HCT116 (cell line): ENCODE measurements at regions not wholly inside any gene's neighbourhood (a gene's known extent, or its start where the extent isn't known, plus 50 kb on each side); places are given as distances from the start of the nearest gene placed in this dataset.

Experiments used
- CTCF ChIP-seq, 3 experiments: fragments of 200-600 bp in 1 of 3; sonication (generic) in 1 of 3; IDR thresholded peaks in 2 of 3; conservative IDR thresholded peaks in 1 of 3; 2 replicates each; pipeline ENCODE4 v1.5.1; 2012 to 2017; ENCODE audit warnings: low read depth in 2 of 3, low read length in 2 of 3, antibody characterized with exemption in 1 of 3, borderline replicate concordance in 1 of 3, control low read depth in 1 of 3, mild to moderate bottlenecking in 1 of 3, mixed read lengths in 1 of 3, mixed run types in 1 of 3, moderate library complexity in 1 of 3; ENCODE audit not compliant: insufficient read depth in 1 of 3
- EGR1 ChIP-seq: IDR thresholded peaks from 2 replicates; pipeline ENCODE4 v1.6.1; 2012; ENCODE audit warnings: low read depth
- EZH2 ChIP-seq: fragments of 200-600 bp; sonication (generic); IDR thresholded peaks from 2 replicates; pipeline ENCODE4 v1.6.1; 2017; ENCODE audit warnings: antibody characterized with exemption, mixed run types
- EZH2phosphoT487 ChIP-seq: fragments of 200-600 bp; IDR thresholded peaks from 2 replicates; pipeline ENCODE4 v1.6.1; 2018; ENCODE audit warnings: antibody characterized with exemption, borderline replicate concordance
- POLR2A ChIP-seq: IDR thresholded peaks from 2 replicates; pipeline ENCODE4 v1.7.0; 2011; ENCODE audit warnings: borderline replicate concordance; ENCODE audit not compliant: insufficient read depth, insufficient read length; ENCODE audit errors: extremely low read depth
- POLR2AphosphoS5 ChIP-seq: IDR thresholded peaks from 2 replicates; pipeline ENCODE4 v1.6.1; 2011; ENCODE audit warnings: mild to moderate bottlenecking, low read depth, low read length, moderate library complexity
- RAD21 ChIP-seq: IDR thresholded peaks from 2 replicates; pipeline ENCODE4 v1.6.1; 2012; ENCODE audit warnings: low read depth, mild to moderate bottlenecking
- REST ChIP-seq: IDR thresholded peaks from 2 replicates; pipeline ENCODE4 v1.6.1; 2012; ENCODE audit warnings: low read depth
- SIN3A ChIP-seq: IDR thresholded peaks from 2 replicates; pipeline ENCODE4 v1.6.1; 2012; ENCODE audit warnings: low read depth
- YY1 ChIP-seq: IDR thresholded peaks from 2 replicates; pipeline ENCODE4 v1.6.1; 2011; ENCODE audit warnings: low read length, low read depth, moderate library complexity, mild to moderate bottlenecking; ENCODE audit not compliant: insufficient replicate concordance; ENCODE audit errors: extremely low read depth
- TF ChIP-seq, protein P1 (sequence below): IDR thresholded peaks from 2 replicates; pipeline ENCODE4 v1.6.1; 2012

DNA sequence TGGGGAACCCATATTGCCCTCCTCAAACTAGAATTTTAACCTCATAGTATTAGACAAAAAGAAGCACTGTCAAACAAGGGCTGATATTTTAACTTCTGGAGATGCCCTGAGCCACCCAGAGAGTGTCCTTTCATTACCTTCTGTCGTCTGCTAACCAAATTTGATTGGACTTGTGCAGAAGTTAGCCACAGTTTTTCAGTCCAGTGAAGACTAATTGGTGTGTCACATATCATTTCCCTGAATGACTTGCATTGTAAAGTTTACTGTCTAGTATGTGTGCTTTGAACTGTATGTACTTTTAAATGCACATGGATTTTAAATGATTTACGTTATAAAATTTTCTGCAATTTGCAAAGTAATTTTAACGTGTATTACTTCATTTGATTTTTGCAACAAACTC is 646.5 kb downstream of the SATB2 start:
- TF ChIP-seq POLR2A, result no peak
- TF ChIP-seq CTCF (IDR thresholded peaks at IDR 0.05 in 2 of 3, conservative IDR thresholded peaks at IDR 0.05 in 1 of 3; ENCODE audit: borderline replicate concordance in 1 of 3, insufficient read depth in 1 of 3, low read depth in 2 of 3, low read length in 2 of 3), result no peak
- no peak for TF ChIP-seq EZH2phosphoT487
- no peak for TF ChIP-seq EGR1
- TF ChIP-seq SIN3A, result no peak
- TF ChIP-seq REST, result no peak
- TF ChIP-seq POLR2AphosphoS5, result no peak
- no peak for TF ChIP-seq RAD21
- TF ChIP-seq, protein P1, sequence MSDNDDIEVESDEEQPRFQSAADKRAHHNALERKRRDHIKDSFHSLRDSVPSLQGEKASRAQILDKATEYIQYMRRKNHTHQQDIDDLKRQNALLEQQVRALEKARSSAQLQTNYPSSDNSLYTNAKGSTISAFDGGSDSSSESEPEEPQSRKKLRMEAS, result no peak
- TF ChIP-seq EZH2, result no peak
- no peak for TF ChIP-seq YY1
